ENCODE measurements at regions not wholly inside any gene's neighbourhood (a gene's known extent, or its start where the extent isn't known, plus 50 kb on each side); places are given as distances from the start of the nearest gene placed in this dataset.
"Not testable (repeated sequence)": the region's sequence is repeated elsewhere in the genome, so short reads cannot be mapped to it uniquely, and the experiment has no call there.

DNA sequence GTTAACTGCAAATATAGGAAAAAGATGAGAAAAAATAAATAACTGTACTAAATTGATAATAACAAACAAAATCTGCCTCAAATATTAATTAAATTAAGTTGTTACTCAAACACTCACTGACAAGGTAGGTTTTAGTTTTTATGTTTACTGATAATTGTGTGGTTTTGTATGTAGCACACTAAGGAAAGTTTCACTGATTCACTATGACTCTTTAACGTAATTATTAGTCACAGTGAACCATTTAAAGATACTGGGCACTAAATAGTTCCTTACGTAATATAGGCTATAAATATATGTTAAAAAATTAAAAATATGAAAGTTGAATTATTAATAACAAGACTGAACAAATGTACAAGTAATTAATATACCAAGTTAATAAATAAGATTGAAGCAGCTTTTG is 2330.0 kb upstream of the RAG2 start:
- Histone ChIP-seq H3K9me3 (no peaks in the 10 kb centered on the region), H3K27ac (no peak overlapping the region), H3K27me3 (no peaks in the 10 kb centered on the region), H3K36me3 (no peaks in the 10 kb centered on the region), H3K4me3 (no peak overlapping the region), H3K4me1 (ENCODE audit: insufficient read depth) (no peaks in the 10 kb centered on the region)
- TF ChIP-seq POLR2A (IDR thresholded peaks at IDR 0.05) = no peak
- no peak for TF ChIP-seq CTCF (IDR thresholded peaks at IDR 0.05)
- no peak for TF ChIP-seq EP300 (IDR thresholded peaks at IDR 0.05)
- 80 to 87% (median 85%) methylated on average over 2 of the region's 2 CpGs for WGBS, 3 donors
- intact Hi-C loops (cut with DNase I) = no loop called here
- DNase-seq = no peak

DNA sequence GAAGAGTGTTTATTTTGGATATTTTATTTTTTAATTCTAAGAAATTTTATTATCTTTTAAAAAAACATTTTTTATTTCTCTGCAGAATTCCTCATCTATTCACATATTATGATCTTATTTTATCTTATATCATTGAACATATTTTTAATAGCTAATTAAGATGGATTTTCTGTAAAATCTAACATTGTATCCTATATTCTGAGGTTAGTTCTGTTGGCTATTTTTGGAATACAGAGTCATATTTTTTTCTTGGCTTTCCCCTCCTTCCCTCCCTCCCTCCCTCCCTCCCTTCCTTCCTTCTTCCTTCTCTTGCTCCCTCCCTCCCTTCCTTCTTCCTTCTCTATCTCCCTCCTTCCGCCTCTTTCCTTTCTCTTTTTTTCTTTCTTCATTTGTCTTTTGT is 2326.6 kb upstream of the RAG2 start:
- no peaks in the 10 kb centered on the region for H3K27me3 ChIP-seq
- DNase-seq = no peak
- H3K9me3 ChIP-seq = no peaks in the 10 kb centered on the region
- H3K4me1 ChIP-seq (ENCODE audit: insufficient read depth) = no peaks in the 10 kb centered on the region
- 66 to 92% (median 71%) methylated on average over 1 of the region's 1 CpG for WGBS, 3 donors
- no peak overlapping the region for H3K27ac ChIP-seq
- H3K4me3 ChIP-seq = no peak overlapping the region
- no peaks in the 10 kb centered on the region for H3K36me3 ChIP-seq
- intact Hi-C loops (cut with DNase I) = no loop called here
- no peak for TF ChIP-seq CTCF (IDR thresholded peaks at IDR 0.05)
- TF ChIP-seq POLR2A (IDR thresholded peaks at IDR 0.05) = no peak
- no peak for TF ChIP-seq EP300 (IDR thresholded peaks at IDR 0.05)

GRCh38 chr11:38900211-38900610 is 2302.2 kb upstream of the RAG2 start:
- Histone ChIP-seq H3K27me3 (no peaks in the 10 kb centered on the region), H3K4me1 (ENCODE audit: insufficient read depth) (no peaks in the 10 kb centered on the region), H3K36me3 (no peaks in the 10 kb centered on the region), H3K27ac (no peak overlapping the region), H3K9me3 (no peaks in the 10 kb centered on the region), H3K4me3 (no peak overlapping the region)
- 3 to 16% (median 5%) methylated on average over 6 of the region's 6 CpGs for WGBS, 3 donors
- intact Hi-C loops (cut with DNase I) = no loop called here
- DNase-seq = no peak
- TF ChIP-seq EP300 (IDR thresholded peaks at IDR 0.05) (no peak), CTCF (IDR thresholded peaks at IDR 0.05) (no peak), POLR2A (IDR thresholded peaks at IDR 0.05) (no peak)

- H3K4me3 ChIP-seq; H3K4me1 ChIP-seq (ENCODE audit: insufficient read depth); H3K9me3 ChIP-seq; H3K27me3 ChIP-seq; H3K27ac ChIP-seq; intact Hi-C loops (cut with DNase I); H3K36me3 ChIP-seq; DNase-seq: not testable (repeated sequence)
- WGBS, 3 donors = 91 to 95% (median 94%) methylated on average over 6 of the region's 6 CpGs
Observed at GRCh38 chr11:38894201-38894600, 2296.2 kb upstream of the RAG2 start.

DNA sequence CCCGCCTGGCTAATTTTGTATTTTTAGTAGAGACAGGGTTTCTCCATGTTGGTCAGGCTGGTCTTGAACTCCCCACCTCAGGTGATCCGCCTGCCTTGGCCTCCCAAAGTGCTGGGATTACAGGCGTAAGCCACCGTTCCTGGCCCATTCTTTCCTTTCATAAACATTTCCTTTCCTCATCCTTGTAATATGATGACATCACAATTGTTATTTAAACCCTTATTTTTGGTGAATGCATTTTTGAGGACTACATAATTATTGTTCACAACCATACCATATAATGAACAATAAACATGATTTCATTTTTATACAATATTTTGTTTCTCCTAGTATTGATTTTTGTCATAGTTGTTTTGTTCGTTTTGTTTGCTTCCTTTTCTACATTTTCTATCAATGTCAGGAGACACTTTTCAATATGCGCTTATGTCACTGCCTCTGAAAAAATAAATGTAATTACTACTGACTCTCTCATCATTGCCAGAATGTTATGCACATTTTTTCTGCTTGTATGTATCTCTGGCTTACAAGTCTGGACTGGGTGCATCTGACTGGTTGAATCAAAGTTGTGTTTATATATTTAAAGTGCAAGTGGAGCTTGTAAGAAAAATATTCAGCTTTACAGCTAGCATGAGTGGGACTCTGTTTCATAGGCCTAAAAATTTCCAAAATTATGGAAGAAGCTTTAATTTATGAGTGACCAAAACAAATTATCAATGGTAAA is 2286.3 kb upstream of the RAG2 start:
- Histone ChIP-seq H3K27me3 (no peaks in the 10 kb centered on the region), H3K4me3 (no peak overlapping the region), H3K4me1 (ENCODE audit: insufficient read depth) (no peaks in the 10 kb centered on the region), H3K27ac (no peak overlapping the region), H3K9me3 (no peaks in the 10 kb centered on the region), H3K36me3 (no peaks in the 10 kb centered on the region)
- DNase-seq = no peak
- intact Hi-C loops (cut with DNase I) = no loop called here
- 91% methylated on average over 6 of the region's 6 CpGs for WGBS, 3 donors
- no peak for TF ChIP-seq CTCF (IDR thresholded peaks at IDR 0.05)
- TF ChIP-seq EP300 (IDR thresholded peaks at IDR 0.05) = no peak
- TF ChIP-seq POLR2A (IDR thresholded peaks at IDR 0.05) = no peak

Data from ovary (tissue), 7 donors.